ENCODE measurements at regions not wholly inside any gene's neighbourhood (a gene's known extent, or its start where the extent isn't known, plus 50 kb on each side); places are given as distances from the start of the nearest gene placed in this dataset.

GRCh38 chr6:5871296-5871695, 135.4 kb downstream of the NRN1 start:
- no peak for DNase-seq (ENCODE audit: low read depth in 4 of 6, low spot score in 6 of 6)
- Histone ChIP-seq H3K27me3 (ENCODE audit: control insufficient read depth, insufficient read depth, low read length) (no peaks in the 10 kb centered on the region), H3K4me1 (ENCODE audit: control insufficient read depth, insufficient read depth, low read length) (no peaks in the 10 kb centered on the region), H3K4me3 (ENCODE audit: low read depth, low read length) (no peak overlapping the region), H3K27ac (ENCODE audit: low read depth, low read length) (no peak overlapping the region), H3K36me3 (ENCODE audit: control insufficient read depth, insufficient read depth, low read length) (no peaks in the 10 kb centered on the region), H3K9me3 (ENCODE audit: control insufficient read depth, insufficient read depth, low read length) (peaks cover 3% of the 10 kb centered on the region)
- 100% methylated on average over 1 of the region's 4 CpGs for WGBS (ENCODE audit: insufficient coverage)

DNA sequence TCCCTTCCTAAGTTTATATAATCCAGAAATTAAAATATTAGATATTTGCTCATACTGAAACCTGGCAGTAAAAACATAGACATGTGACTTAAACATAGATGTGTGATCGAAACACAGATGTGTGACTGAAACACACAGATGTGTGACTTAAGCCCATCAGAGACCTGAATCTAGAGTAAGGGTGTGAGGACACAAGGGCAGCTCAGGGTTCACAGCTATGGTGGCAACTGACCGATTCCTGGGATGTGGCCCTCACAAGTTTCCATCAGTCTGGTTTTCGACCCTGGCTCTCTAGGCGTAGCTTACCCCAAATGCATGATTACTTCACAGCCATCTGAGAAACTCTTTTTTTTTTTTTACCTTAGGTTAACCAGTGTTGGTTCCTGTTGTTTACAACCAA, 137.0 kb downstream of the NRN1 start:
- Histone ChIP-seq H3K36me3 (ENCODE audit: control insufficient read depth, insufficient read depth, low read length) (no peaks in the 10 kb centered on the region), H3K4me1 (ENCODE audit: control insufficient read depth, insufficient read depth, low read length) (no peaks in the 10 kb centered on the region), H3K27ac (ENCODE audit: low read depth, low read length) (no peak overlapping the region), H3K4me3 (ENCODE audit: low read depth, low read length) (no peak overlapping the region), H3K9me3 (ENCODE audit: control insufficient read depth, insufficient read depth, low read length) (peaks cover 3% of the 10 kb centered on the region), H3K27me3 (ENCODE audit: control insufficient read depth, insufficient read depth, low read length) (no peaks in the 10 kb centered on the region)
- no peak for DNase-seq (ENCODE audit: low read depth in 4 of 6, low spot score in 6 of 6)
- WGBS (ENCODE audit: insufficient coverage): 100% methylated on average over 4 of the region's 4 CpGs

DNA sequence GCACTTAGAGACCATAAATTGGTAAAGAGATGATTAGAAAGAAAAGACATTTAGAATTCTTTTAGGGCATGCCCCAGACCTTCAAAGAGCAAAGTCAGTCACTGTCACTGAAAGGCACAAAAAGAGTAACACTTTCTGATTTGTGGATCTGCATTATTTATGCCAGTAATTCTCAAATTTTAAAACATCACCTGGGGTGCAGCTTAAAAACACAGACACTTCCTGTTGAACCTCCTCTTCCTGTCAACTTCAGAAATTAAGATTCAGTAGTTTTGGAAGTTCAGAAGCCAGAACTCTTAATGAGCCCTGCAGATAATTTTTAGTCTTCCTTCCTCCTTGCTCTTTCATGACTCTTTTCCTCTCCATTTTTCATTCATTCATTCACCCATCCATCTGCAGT, 137.5 kb downstream of the NRN1 start:
- Histone ChIP-seq H3K36me3 (ENCODE audit: control insufficient read depth, insufficient read depth, low read length) (no peaks in the 10 kb centered on the region), H3K27me3 (ENCODE audit: control insufficient read depth, insufficient read depth, low read length) (no peaks in the 10 kb centered on the region), H3K4me1 (ENCODE audit: control insufficient read depth, insufficient read depth, low read length) (no peaks in the 10 kb centered on the region), H3K27ac (ENCODE audit: low read depth, low read length) (no peak overlapping the region), H3K9me3 (ENCODE audit: control insufficient read depth, insufficient read depth, low read length) (peaks cover 3% of the 10 kb centered on the region), H3K4me3 (ENCODE audit: low read depth, low read length) (no peak overlapping the region)
- no peak for DNase-seq (ENCODE audit: low read depth in 4 of 6, low spot score in 6 of 6)

DNA sequence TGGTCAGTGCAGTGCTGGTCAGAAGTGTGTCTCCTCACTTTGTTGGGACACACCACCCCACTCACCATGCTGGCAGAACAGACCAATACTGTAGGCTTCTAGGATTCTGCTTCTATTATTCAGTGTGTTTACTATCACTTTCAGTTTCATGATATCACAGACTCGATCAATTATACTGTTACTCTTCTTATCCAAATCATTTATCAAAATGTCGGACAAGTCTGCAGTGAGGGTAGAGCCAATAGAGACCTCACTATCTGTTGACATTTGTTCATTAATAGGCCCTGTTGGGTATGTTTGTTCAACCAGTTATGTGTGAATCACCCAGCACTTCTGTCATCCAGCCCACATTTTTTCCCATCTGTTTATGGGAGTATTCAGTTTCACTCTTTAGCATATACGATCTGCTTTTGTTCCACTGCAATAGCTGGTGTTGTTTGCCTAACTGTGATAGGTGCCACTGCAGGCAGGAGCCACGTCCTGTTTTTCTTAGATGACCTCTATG, 140.1 kb downstream of the NRN1 start:
- H3K4me3 ChIP-seq (ENCODE audit: low read depth, low read length): no peak overlapping the region
- no peaks in the 10 kb centered on the region for H3K36me3 ChIP-seq (ENCODE audit: control insufficient read depth, insufficient read depth, low read length)
- 80% methylated on average over 1 of the region's 4 CpGs for WGBS (ENCODE audit: insufficient coverage)
- no peaks in the 10 kb centered on the region for H3K27me3 ChIP-seq (ENCODE audit: control insufficient read depth, insufficient read depth, low read length)
- H3K27ac ChIP-seq (ENCODE audit: low read depth, low read length): no peak overlapping the region
- no peaks in the 10 kb centered on the region for H3K4me1 ChIP-seq (ENCODE audit: control insufficient read depth, insufficient read depth, low read length)
- peak in 1 of 6 donors; percentile 25 for DNase-seq (ENCODE audit: low read depth in 4 of 6, low spot score in 6 of 6)
- H3K9me3 ChIP-seq (ENCODE audit: control insufficient read depth, insufficient read depth, low read length): peaks cover under 1% of the 10 kb centered on the region

DNA sequence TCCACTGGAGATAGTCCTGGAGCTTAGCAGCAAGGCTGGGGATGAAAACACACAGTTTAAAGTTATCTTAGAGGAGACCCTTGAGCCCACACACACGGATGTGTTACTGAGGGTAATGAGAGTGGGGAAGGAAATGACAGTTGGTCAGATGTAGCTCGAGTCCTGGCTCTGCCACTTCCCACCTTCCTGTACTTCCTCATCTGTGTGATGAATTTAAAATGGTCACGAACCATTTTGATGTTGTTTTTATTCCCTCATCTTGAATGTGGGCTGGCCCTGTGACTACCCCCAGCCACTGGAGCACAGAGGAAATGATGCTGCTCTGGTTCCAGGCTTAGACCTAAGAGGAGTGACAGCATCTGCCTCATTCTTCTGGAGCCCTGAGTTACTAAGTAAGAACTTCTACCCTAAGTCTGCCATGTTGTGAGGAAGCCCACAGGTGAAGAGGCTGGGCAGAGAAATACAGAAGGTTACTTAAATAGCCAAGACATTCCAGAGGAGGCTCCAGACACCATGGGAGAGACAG, 141.2 kb downstream of the NRN1 start:
- no peak overlapping the region for H3K27ac ChIP-seq (ENCODE audit: low read depth, low read length)
- no peaks in the 10 kb centered on the region for H3K27me3 ChIP-seq (ENCODE audit: control insufficient read depth, insufficient read depth, low read length)
- 100% methylated on average over 1 of the region's 3 CpGs for WGBS (ENCODE audit: insufficient coverage)
- DNase-seq (ENCODE audit: low read depth in 4 of 6, low spot score in 6 of 6): no peak
- H3K4me3 ChIP-seq (ENCODE audit: low read depth, low read length): no peak overlapping the region
- no peaks in the 10 kb centered on the region for H3K36me3 ChIP-seq (ENCODE audit: control insufficient read depth, insufficient read depth, low read length)
- H3K4me1 ChIP-seq (ENCODE audit: control insufficient read depth, insufficient read depth, low read length): no peaks in the 10 kb centered on the region
- no peaks in the 10 kb centered on the region for H3K9me3 ChIP-seq (ENCODE audit: control insufficient read depth, insufficient read depth, low read length)

- no peaks in the 10 kb centered on the region for H3K36me3 ChIP-seq (ENCODE audit: control insufficient read depth, insufficient read depth, low read length)
- no peak for DNase-seq (ENCODE audit: low read depth in 4 of 6, low spot score in 6 of 6)
- H3K27me3 ChIP-seq (ENCODE audit: control insufficient read depth, insufficient read depth, low read length): no peaks in the 10 kb centered on the region
- H3K9me3 ChIP-seq (ENCODE audit: control insufficient read depth, insufficient read depth, low read length): no peaks in the 10 kb centered on the region
- no peak overlapping the region for H3K27ac ChIP-seq (ENCODE audit: low read depth, low read length)
- H3K4me3 ChIP-seq (ENCODE audit: low read depth, low read length): no peak overlapping the region
- whole genome bisulfite sequencing (ENCODE audit: insufficient coverage): 70% methylated on average over 2 of the region's 5 CpGs
- H3K4me1 ChIP-seq (ENCODE audit: control insufficient read depth, insufficient read depth, low read length): peaks cover 4% of the 10 kb centered on the region
Measured at GRCh38 chr6:5860849-5861248, 145.9 kb downstream of the NRN1 start.

- 63% methylated on average over 7 of the region's 9 CpGs for WGBS (ENCODE audit: insufficient coverage)
- no peaks in the 10 kb centered on the region for H3K27me3 ChIP-seq (ENCODE audit: control insufficient read depth, insufficient read depth, low read length)
- DNase-seq (ENCODE audit: low read depth in 4 of 6, low spot score in 6 of 6): peak in 2 of 6 donors; percentile 23 to 70
- peaks cover 15% of the 10 kb centered on the region for H3K4me1 ChIP-seq (ENCODE audit: control insufficient read depth, insufficient read depth, low read length)
- no peak overlapping the region for H3K4me3 ChIP-seq (ENCODE audit: low read depth, low read length)
- no peaks in the 10 kb centered on the region for H3K36me3 ChIP-seq (ENCODE audit: control insufficient read depth, insufficient read depth, low read length)
- no peak overlapping the region for H3K27ac ChIP-seq (ENCODE audit: low read depth, low read length)
- no peaks in the 10 kb centered on the region for H3K9me3 ChIP-seq (ENCODE audit: control insufficient read depth, insufficient read depth, low read length)
Measured at GRCh38 chr6:5855787-5856470, 150.8 kb downstream of the NRN1 start.

DNA sequence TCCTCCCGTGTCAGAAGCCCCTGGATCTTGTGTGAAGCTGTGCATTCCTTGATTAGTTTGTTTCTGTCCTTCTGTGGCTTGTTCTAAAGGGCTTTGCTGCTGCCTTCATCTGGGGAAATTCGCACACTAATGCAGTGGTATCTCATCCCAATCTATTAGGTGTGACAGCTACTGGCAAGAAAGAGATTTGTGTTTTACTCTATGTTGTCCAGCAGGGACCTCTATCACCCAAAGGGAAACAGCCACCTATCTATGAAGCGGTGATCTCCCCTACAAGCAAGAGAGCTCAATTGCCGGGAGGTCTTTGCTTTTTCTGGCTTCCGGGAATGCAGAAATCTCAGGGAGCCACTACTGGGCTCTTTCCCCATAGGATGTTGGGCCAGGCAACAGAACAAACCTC, 151.8 kb downstream of the NRN1 start:
- Histone ChIP-seq H3K27me3 (ENCODE audit: control insufficient read depth, insufficient read depth, low read length) (no peaks in the 10 kb centered on the region), H3K4me3 (ENCODE audit: low read depth, low read length) (no peak overlapping the region), H3K27ac (ENCODE audit: low read depth, low read length) (no peak overlapping the region), H3K36me3 (ENCODE audit: control insufficient read depth, insufficient read depth, low read length) (no peaks in the 10 kb centered on the region), H3K9me3 (ENCODE audit: control insufficient read depth, insufficient read depth, low read length) (no peaks in the 10 kb centered on the region), H3K4me1 (ENCODE audit: control insufficient read depth, insufficient read depth, low read length) (peaks cover 23% of the 10 kb centered on the region)
- DNase-seq (ENCODE audit: low read depth in 4 of 6, low spot score in 6 of 6): no peak
- 55% methylated on average over 3 of the region's 5 CpGs for WGBS (ENCODE audit: insufficient coverage)

DNA sequence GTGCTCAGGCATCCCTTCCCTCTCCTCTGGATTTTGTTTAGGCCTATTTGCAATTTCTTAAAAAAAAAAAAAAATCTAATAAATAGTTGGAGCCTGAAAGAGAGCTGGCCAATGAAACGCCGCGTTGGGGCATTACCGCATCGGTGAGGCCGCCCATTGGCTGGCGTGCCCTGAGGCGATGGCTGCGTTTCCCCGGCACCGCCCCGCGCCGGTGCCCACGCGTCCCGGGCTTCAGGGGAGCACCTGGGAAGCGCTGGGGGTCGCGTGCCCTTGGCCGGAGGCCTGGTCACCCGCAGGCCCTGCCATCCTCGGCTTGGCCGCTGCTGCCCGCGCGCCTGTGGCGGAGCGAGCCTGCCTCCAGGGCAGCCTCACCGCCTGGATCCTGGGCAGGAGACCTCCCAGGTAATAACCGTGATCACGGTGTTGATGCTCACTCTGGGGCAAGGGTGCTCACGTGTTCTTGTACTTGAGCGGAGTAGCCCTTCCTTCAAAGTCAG, 155.4 kb downstream of the NRN1 start:
- Histone ChIP-seq H3K9me3 (ENCODE audit: control insufficient read depth, insufficient read depth, low read length) (no peaks in the 10 kb centered on the region), H3K4me1 (ENCODE audit: control insufficient read depth, insufficient read depth, low read length) (peaks cover 28% of the 10 kb centered on the region), H3K36me3 (ENCODE audit: control insufficient read depth, insufficient read depth, low read length) (no peaks in the 10 kb centered on the region), H3K27me3 (ENCODE audit: control insufficient read depth, insufficient read depth, low read length) (no peaks in the 10 kb centered on the region), H3K4me3 (ENCODE audit: low read depth, low read length) (peak overlapping the region; percentile 32), H3K27ac (ENCODE audit: low read depth, low read length) (no peak overlapping the region)
- DNase-seq (ENCODE audit: low read depth in 4 of 6, low spot score in 6 of 6): peak; percentile 56 to 97 (median 69)
- under 1% methylated on average over 34 of the region's 34 CpGs for WGBS (ENCODE audit: insufficient coverage)

DNA sequence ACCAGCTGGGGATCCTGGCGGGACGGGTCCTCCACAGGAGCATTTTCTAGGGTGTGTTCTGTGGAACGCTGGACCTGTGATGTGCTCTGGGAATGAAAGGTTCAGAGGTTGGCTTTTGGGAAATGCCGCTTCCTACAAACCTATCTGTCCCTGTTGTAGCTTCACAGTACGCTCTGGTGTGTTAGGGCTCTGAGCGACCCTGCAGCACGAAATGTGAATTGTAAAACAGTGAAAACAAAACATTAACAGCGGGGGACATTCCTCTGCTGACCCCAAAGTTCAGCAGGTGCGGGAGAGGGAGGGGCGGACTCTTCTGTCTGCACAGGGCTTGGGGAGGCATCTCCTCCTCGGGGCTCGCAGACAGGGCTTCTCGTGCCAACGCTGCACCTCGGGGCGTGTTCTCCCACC, 155.9 kb downstream of the NRN1 start:
- Histone ChIP-seq H3K27me3 (ENCODE audit: control insufficient read depth, insufficient read depth, low read length) (no peaks in the 10 kb centered on the region), H3K36me3 (ENCODE audit: control insufficient read depth, insufficient read depth, low read length) (no peaks in the 10 kb centered on the region), H3K27ac (ENCODE audit: low read depth, low read length) (no peak overlapping the region), H3K4me3 (ENCODE audit: low read depth, low read length) (peak overlapping the region; percentile 32), H3K9me3 (ENCODE audit: control insufficient read depth, insufficient read depth, low read length) (no peaks in the 10 kb centered on the region), H3K4me1 (ENCODE audit: control insufficient read depth, insufficient read depth, low read length) (peaks cover 23% of the 10 kb centered on the region)
- 1% methylated on average over 11 of the region's 16 CpGs for WGBS (ENCODE audit: insufficient coverage)
- DNase-seq (ENCODE audit: low read depth in 4 of 6, low spot score in 6 of 6): no peak

All from spinal cord (tissue), 9 donors.